GM12892 (cell line): ENCODE measurements at regions not wholly inside any gene's neighbourhood (a gene's known extent, or its start where the extent isn't known, plus 50 kb on each side); places are given as distances from the start of the nearest gene placed in this dataset.

Source experiments
- DNase-seq: peaks from one replicate; pipeline ENCODE4 v3.0.0; 2011; ENCODE audit not compliant: insufficient read length
- FAIRE-seq: peaks from 2 replicates; lab custom pipeline; 2011; peaks lifted over from hg19 to GRCh38; lab: Jason Lieb, UNC
- POLR2A ChIP-seq: IDR thresholded peaks from 2 replicates; pipeline ENCODE4 v1.6.1; 2011; ENCODE audit warnings: low read depth, low read length, control low read depth
- POLR2AphosphoS5 ChIP-seq: IDR thresholded peaks from 2 replicates; pipeline ENCODE4 v1.6.1; 2011; ENCODE audit warnings: low read depth, low read length, control low read depth
- TAF1 ChIP-seq: IDR thresholded peaks from 2 replicates; pipeline ENCODE4 v1.6.1; 2011; ENCODE audit warnings: low read depth, mild to moderate bottlenecking, control low read depth, low read length, borderline replicate concordance

- no peak for FAIRE-seq
- TF ChIP-seq POLR2A, result no peak
- TF ChIP-seq TAF1, result no peak
- TF ChIP-seq POLR2AphosphoS5, result no peak
- no peak for DNase-seq
These were observed 534.5 kb upstream of the MKI67 start for GRCh38 chr10:128660726-128661125.

DNA sequence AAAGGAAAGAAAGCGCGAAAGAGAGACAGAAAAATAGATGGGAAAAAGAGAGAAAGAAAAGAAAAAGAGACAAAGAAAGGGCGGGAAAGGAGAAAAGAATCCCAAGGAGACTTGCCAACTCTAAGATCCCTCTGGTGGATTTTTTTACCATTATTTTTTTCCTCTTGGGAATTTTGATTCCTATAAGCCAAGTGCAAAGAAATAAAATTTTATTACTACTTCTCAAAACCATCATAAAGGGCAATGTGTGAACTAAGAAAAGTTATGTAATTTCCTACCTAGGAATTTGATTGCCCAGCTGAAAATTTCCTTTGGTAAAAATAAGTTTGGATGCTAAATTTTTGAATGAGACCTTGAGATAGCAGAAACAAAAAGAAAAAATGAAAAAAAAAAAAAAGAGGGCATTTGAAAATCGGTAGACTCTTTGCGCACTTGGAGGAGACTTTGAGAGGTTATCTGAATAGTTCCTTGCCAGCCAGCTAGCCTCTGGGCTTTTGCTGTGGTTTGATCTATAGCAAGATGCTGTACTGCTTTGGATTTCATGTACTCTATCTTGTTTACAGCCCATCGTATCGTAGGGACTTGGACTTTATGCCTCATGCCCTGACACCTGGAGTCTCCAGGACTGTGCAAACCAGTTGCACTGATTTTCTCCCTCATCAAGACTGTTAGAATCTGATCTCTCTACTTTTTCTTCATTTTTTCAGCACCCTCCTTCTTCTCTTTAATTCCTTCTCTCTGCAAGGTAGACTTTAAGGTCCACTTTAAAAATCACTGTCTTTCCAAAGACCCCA lies 535.4 kb upstream of the MKI67 start:
- FAIRE-seq (no peak), DNase-seq (no peak)
- no peak for TF ChIP-seq POLR2AphosphoS5

DNA sequence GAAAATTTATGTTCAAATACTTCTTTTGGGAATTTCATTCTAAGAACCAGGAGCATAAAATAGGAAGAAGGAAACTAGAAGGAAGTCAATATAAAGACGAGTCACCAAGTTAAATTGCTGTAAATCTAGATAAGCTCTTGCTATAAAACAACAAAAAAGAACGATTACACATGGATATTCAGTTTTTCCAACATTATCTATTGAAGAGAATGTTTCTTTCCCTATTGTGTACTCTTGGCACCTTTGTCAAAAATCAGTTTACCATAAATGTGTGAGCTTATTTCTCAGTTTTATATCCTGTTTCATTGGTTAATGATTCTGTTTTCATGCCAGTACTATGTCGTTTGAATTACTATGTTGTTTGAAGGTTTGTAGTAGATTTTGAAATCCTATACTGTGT lies 536.3 kb upstream of the MKI67 start:
- no peak for FAIRE-seq
- DNase-seq, result no peak
- TF ChIP-seq TAF1 (no peak), POLR2AphosphoS5 (no peak), POLR2A (no peak)

DNA sequence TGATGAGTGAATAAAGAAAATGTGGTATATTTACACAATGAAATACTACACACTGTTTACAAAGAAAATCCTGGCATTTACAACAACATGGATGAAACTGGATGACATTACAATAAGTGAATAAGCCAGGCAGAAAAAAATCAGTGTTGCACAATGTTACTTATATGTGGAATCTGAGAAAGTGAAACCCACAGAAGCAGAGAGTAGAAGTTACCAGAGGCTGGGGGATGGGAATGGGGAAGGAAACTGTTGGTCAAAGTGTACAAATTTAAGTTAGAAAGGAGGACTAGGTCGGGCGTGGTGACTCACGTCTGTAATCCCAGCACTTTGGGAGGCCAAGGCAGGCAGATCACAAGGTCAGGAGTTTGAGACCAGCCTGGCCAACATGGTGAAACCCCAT lies 538.5 kb upstream of the MKI67 start:
- no peak for TF ChIP-seq POLR2AphosphoS5
- TF ChIP-seq TAF1, result no peak
- TF ChIP-seq POLR2A, result no peak
- DNase-seq (no peak), FAIRE-seq (no peak)

DNA sequence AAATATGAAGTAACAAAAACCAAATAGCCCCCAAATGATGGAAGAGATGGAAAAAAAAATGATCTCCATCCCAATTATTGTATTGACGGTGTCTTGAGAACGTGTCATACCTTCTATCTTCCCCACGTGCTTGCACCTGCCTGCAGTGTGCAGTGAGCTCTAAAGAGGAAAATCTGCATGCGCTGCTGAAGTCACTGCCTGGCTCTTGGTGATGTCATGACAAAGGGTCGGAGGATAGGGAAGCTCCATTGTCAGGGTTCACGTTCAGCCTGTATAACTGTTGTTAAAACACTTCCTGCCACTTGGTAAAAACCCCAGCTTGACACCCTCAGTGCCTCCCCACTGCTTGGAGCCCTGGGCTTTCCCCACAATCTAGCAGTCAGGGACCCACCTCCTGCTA lies 549.2 kb upstream of the MKI67 start:
- FAIRE-seq (no peak), DNase-seq (no peak)
- TF ChIP-seq TAF1, result no peak
- no peak for TF ChIP-seq POLR2AphosphoS5
- TF ChIP-seq POLR2A, result no peak

GRCh38 chr10:128680116-128680515 lies 553.9 kb upstream of the MKI67 start:
- TF ChIP-seq POLR2AphosphoS5, result no peak
- DNase-seq (no peak), FAIRE-seq (no peak)

DNA sequence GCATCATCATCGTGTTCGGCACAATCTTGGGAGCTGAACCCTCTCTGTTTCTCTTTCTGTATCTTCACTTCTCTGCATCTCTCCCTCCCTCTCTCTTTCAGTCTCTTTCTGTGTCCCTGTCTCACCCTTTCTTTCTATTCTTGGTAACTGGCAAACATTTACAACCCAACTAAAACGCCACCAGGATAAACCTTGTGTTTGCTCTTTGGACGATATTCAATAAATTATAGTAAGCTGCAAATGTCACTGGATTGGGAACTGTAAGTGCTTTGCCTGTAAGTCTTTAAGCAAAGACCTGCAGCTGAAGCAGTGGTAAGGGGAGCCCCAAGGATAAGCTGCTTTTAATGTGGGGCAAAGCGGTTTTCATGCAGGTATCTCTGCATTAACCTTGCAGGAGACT lies 558.0 kb upstream of the MKI67 start:
- DNase-seq, result no peak
- FAIRE-seq, result no peak
- TF ChIP-seq POLR2A, result no peak
- TF ChIP-seq TAF1, result no peak
- no peak for TF ChIP-seq POLR2AphosphoS5

DNA sequence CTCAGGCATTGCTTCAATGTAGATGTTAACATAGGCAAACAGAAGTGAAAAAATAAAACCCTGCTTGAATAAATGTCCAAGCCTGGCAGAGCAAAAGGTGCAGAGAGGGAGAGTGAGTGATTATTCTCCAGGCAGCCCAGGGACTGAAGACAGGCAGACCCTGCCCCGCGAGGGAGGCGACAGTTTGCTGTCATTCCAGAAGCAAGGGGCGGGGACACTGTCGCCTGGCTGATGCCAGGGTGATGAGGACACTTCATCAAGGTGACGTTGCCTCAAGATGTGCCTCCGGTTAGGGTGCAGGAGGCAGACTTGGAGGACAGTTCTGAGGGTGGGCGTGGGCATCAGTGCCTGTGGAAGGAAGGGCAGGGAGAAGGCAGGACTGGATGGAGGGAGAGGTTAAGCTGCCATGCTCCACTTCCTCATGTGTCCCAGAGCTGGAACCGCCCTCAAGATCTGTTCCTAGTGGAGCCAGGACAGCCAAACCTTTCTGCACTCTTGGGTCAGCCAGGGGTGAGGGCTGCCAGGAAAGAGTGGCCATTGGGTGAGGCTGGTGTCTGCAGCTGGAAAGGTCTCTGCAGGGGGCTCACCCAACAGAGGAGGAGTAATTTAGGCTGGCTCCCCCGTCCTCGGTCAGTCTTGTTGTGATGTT lies 560.5 kb upstream of the MKI67 start:
- DNase-seq (no peak), FAIRE-seq (no peak)
- TF ChIP-seq POLR2AphosphoS5 (no peak), TAF1 (no peak), POLR2A (no peak)

- DNase-seq (no peak), FAIRE-seq (no peak)
- TF ChIP-seq TAF1 (no peak), POLR2A (no peak), POLR2AphosphoS5 (no peak)
These were observed 561.2 kb upstream of the MKI67 start for GRCh38 chr10:128687408-128687807.

GRCh38 chr10:128687927-128688549 lies 561.8 kb upstream of the MKI67 start:
- DNase-seq (no peak), FAIRE-seq (no peak)
- TF ChIP-seq TAF1, result no peak
- TF ChIP-seq POLR2AphosphoS5, result no peak
- TF ChIP-seq POLR2A, result no peak

GRCh38 chr10:128689667-128690066 lies 563.4 kb upstream of the MKI67 start:
- TF ChIP-seq TAF1 (no peak), POLR2AphosphoS5 (no peak), POLR2A (no peak)
- DNase-seq (no peak), FAIRE-seq (no peak)

GRCh38 chr10:128693493-128694131 lies 567.4 kb upstream of the MKI67 start:
- FAIRE-seq, result no peak
- TF ChIP-seq POLR2AphosphoS5 (no peak), TAF1 (no peak), POLR2A (no peak)

More at GRCh38 chr10:128693493-128694131, 567.4 kb upstream of the MKI67 start:
- no peak for DNase-seq
